ENCODE measurements at regions not wholly inside any gene's neighbourhood (a gene's known extent, or its start where the extent isn't known, plus 50 kb on each side); places are given as distances from the start of the nearest gene placed in this dataset.

DNA sequence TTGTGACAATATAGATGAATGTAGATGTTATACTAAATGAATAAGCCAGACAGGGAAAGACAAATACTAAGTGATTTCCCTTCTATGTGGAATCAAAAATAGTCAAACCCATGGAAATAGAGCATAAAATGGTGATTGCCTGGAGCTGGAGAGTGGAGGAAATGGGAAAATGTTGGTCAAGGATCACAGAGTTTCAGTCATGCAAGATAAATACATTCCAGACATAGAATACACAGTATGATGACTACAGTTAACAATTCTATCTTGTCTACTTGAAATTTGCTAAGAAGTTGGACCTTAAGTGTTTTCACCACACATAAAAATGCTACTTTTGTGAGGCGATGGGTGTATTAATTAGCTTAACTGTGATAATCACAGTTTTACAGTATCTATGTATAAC lies 1182.7 kb downstream of the AACS start:
- TF ChIP-seq, protein P1, sequence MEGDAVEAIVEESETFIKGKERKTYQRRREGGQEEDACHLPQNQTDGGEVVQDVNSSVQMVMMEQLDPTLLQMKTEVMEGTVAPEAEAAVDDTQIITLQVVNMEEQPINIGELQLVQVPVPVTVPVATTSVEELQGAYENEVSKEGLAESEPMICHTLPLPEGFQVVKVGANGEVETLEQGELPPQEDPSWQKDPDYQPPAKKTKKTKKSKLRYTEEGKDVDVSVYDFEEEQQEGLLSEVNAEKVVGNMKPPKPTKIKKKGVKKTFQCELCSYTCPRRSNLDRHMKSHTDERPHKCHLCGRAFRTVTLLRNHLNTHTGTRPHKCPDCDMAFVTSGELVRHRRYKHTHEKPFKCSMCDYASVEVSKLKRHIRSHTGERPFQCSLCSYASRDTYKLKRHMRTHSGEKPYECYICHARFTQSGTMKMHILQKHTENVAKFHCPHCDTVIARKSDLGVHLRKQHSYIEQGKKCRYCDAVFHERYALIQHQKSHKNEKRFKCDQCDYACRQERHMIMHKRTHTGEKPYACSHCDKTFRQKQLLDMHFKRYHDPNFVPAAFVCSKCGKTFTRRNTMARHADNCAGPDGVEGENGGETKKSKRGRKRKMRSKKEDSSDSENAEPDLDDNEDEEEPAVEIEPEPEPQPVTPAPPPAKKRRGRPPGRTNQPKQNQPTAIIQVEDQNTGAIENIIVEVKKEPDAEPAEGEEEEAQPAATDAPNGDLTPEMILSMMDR (IDR thresholded peaks at IDR 0.05) = no peak
- no peak for TF ChIP-seq POLR2A (IDR thresholded peaks at IDR 0.05)
